ENCODE measurements at regions not wholly inside any gene's neighbourhood (a gene's known extent, or its start where the extent isn't known, plus 50 kb on each side); places are given as distances from the start of the nearest gene placed in this dataset.

- TF ChIP-seq CTCF (IDR thresholded peaks at IDR 0.05) (no peak), POLR2A (IDR thresholded peaks at IDR 0.05) (no peak), EP300 (IDR thresholded peaks at IDR 0.05) (no peak)
These were observed 65.3 kb upstream of the TMEM97 start for GRCh38 chr17:28253663-28254062.
